GM12878 (cell line): ENCODE measurements at regions not wholly inside any gene's neighbourhood (a gene's known extent, or its start where the extent isn't known, plus 50 kb on each side); places are given as distances from the start of the nearest gene placed in this dataset.

Source experiments
- ATAC-seq: fragments of 200-7000 bp; cut with Tn5 transposase; 3 replicates; pipeline ENCODE4 v1.9.1; 2020; ENCODE audit warnings: mild to moderate bottlenecking, moderate library complexity
- BruUV-seq: library from RNA; stranded (reverse); fragments of 400-500 nt; replicated peaks from 2 replicates; lab custom pipeline; 2021; lab: Mats Ljungman, UMichigan
- CTCF ChIA-PET: fragments of 300-600 bp; sonication (Branson Sonifier 250); formaldehyde crosslinking; extraction: SDS; loops from one replicate; lab custom pipeline; 2021; ENCODE audit warnings: inconsistent platforms; lab: Yijun Ruan, JAX
- POLR2A ChIA-PET: fragments of 350-600 bp; formaldehyde crosslinking; extraction: SDS; loops from one replicate; lab custom pipeline; 2021; ENCODE audit warnings: inconsistent platforms; lab: Charles Lee
- RAD21 ChIA-PET: fragments of 300-600 bp; sonication (Branson Sonifier 250); formaldehyde crosslinking; loops from one replicate; lab custom pipeline; 2023; ENCODE audit warnings: antibody characterized with exemption; ENCODE audit not compliant: unreplicated experiment; lab: Charles Lee
- SMC1A ChIA-PET: fragments of 300-600 bp; sonication (Branson Sonifier 250); formaldehyde crosslinking; loops from one replicate; lab custom pipeline; 2023; ENCODE audit not compliant: unreplicated experiment, uncharacterized antibody; lab: Charles Lee
- DNase-seq: peaks from one replicate; pipeline ENCODE4 v3.0.0-alpha.2; 2011; ENCODE audit warnings: low read depth, low spot score
- FAIRE-seq: peaks from 3 replicates; lab custom pipeline; 2011; peaks lifted over from hg19 to GRCh38; lab: Jason Lieb, UNC
- H2AFZ ChIP-seq: 2 replicates; pipeline ENCODE4 v1.6.0; 2011; ENCODE audit warnings: low read depth, low read length, control low read depth; ENCODE audit not compliant: control insufficient read depth
- H3K27ac ChIP-seq: 2 replicates; pipeline ENCODE4 v1.5.1; 2011; ENCODE audit warnings: control low read depth; ENCODE audit not compliant: control insufficient read depth, insufficient read depth
- H3K27me3 ChIP-seq, 2 experiments: replicated peaks in 1 of 2; 2 replicates each; pipeline versions ENCODE4 v1.6.0 to v1.6.1; 2011; ENCODE audit warnings: low read length in 1 of 2; ENCODE audit not compliant: control insufficient read depth in 2 of 2, insufficient read depth in 2 of 2
- H3K36me3 ChIP-seq, 2 experiments: 2 replicates each; pipeline ENCODE4 v1.5.1; 2011; ENCODE audit warnings: low read length in 1 of 2; ENCODE audit not compliant: control insufficient read depth in 2 of 2, insufficient read depth in 2 of 2
- H3K4me1 ChIP-seq: 2 replicates; pipeline ENCODE4 v1.6.1; 2011; ENCODE audit warnings: mild to moderate bottlenecking, low read length, moderate library complexity, mixed read lengths; ENCODE audit not compliant: control insufficient read depth, insufficient read depth
- H3K4me2 ChIP-seq: 2 replicates; pipeline ENCODE4 v1.6.0; 2011; ENCODE audit warnings: control low read depth; ENCODE audit not compliant: control insufficient read depth, insufficient read depth
- H3K4me3 ChIP-seq: fragments of 200-600 bp; sonication (generic); 2 replicates; pipeline ENCODE4 v1.5.1; 2016
- H3K79me2 ChIP-seq: 2 replicates; pipeline ENCODE4 v1.6.0; 2011; ENCODE audit warnings: low read length; ENCODE audit not compliant: control insufficient read depth, insufficient read depth
- H3K9ac ChIP-seq: 2 replicates; pipeline ENCODE4 v1.8.0; 2011; ENCODE audit warnings: low read length, control low read depth, mixed read lengths; ENCODE audit not compliant: control insufficient read depth, insufficient read depth
- H3K9me3 ChIP-seq: replicated peaks from 3 replicates; pipeline ENCODE4 v1.5.1; 2011; ENCODE audit warnings: mild to moderate bottlenecking, low read length; ENCODE audit not compliant: control insufficient read depth, insufficient read depth
- H4K20me1 ChIP-seq: 2 replicates; pipeline ENCODE4 v1.6.0; 2011; ENCODE audit not compliant: control insufficient read depth, insufficient read depth
- CBFB ChIP-seq: IDR thresholded peaks from 2 replicates; pipeline ENCODE4 v1.6.1; 2016; ENCODE audit warnings: antibody characterized with exemption, low read depth
- EGR1 ChIP-seq, 2 experiments: IDR thresholded peaks; 1 replicate in 1 of 2; 2 replicates in 1 of 2; pipeline ENCODE4 v1.6.1; 2011 to 2012; ENCODE audit warnings: low read depth in 2 of 2, low read length in 2 of 2, borderline replicate concordance in 1 of 2, mild to moderate bottlenecking in 1 of 2, moderate library complexity in 1 of 2
- GABPA ChIP-seq: IDR thresholded peaks from 2 replicates; pipeline ENCODE4 v1.6.1; 2014; ENCODE audit warnings: antibody characterized with exemption, low read depth, mild to moderate bottlenecking, inconsistent platforms
- MEF2B ChIP-seq: fragments of 450-650 bp; IDR thresholded peaks from 2 replicates; pipeline ENCODE4 v1.6.1; 2018; ENCODE audit warnings: mild to moderate bottlenecking, moderate library complexity; ENCODE audit not compliant: partially characterized antibody, poor library complexity, severe bottlenecking
- TAF1 ChIP-seq: IDR thresholded peaks from 2 replicates; pipeline ENCODE4 v1.6.1; 2011; ENCODE audit warnings: mild to moderate bottlenecking, low read depth, low read length, borderline replicate concordance
- TCF7 ChIP-seq: IDR thresholded peaks from 2 replicates; pipeline ENCODE4 v1.6.1; 2014; ENCODE audit warnings: antibody characterized with exemption, borderline replicate concordance
- ZNF217 ChIP-seq: fragments of 450-650 bp; IDR thresholded peaks from 2 replicates; pipeline ENCODE4 v1.6.1; 2017; ENCODE audit warnings: antibody characterized with exemption, mild to moderate bottlenecking
- ZNF24 ChIP-seq: fragments of 450-650 bp; IDR thresholded peaks from 2 replicates; pipeline ENCODE4 v1.6.1; 2017; ENCODE audit warnings: antibody characterized with exemption, mild to moderate bottlenecking
- WGBS: methylation state at CpG from one replicate; pipeline ENCODE4 v1.1.6; 2016; ENCODE audit warnings: low lambda C conversion rate; ENCODE audit not compliant: insufficient replicate concordance, insufficient coverage; ENCODE audit errors: missing lambda C conversion rate; 5-methylcytosine and 5-hydroxymethylcytosine counted together
- in situ Hi-C: fragments of 300-500 bp; cut with MboI; formaldehyde crosslinking; loops from 9 replicates; pipeline ENCODE4 v1.14.3; 2018; ENCODE audit warnings: mixed read lengths
- intact Hi-C: fragments of 100-400 bp; cut with micrococcal nuclease; formaldehyde crosslinking; loops from one replicate; pipeline ENCODE4 v1.14.2; 2022; ENCODE audit not compliant: unreplicated experiment
- TF ChIP-seq, protein P1 (sequence below): IDR thresholded peaks from 2 replicates; pipeline ENCODE4 v1.6.1; 2012; ENCODE audit warnings: low read depth, low read length, improper control_type of control experiment
- TF ChIP-seq, protein P2 (sequence below): fragments of 450-650 bp; IDR thresholded peaks from 2 replicates; pipeline ENCODE4 v1.6.1; 2017; ENCODE audit warnings: mild to moderate bottlenecking, low read depth, inconsistent platforms; ENCODE audit not compliant: poor library complexity, severe bottlenecking
- TF ChIP-seq, protein P3 (sequence below): IDR thresholded peaks from 2 replicates; pipeline ENCODE4 v1.6.1; 2011; ENCODE audit warnings: low read depth, mild to moderate bottlenecking, low read length, moderate library complexity, borderline replicate concordance; ENCODE audit errors: extremely low read depth

DNA sequence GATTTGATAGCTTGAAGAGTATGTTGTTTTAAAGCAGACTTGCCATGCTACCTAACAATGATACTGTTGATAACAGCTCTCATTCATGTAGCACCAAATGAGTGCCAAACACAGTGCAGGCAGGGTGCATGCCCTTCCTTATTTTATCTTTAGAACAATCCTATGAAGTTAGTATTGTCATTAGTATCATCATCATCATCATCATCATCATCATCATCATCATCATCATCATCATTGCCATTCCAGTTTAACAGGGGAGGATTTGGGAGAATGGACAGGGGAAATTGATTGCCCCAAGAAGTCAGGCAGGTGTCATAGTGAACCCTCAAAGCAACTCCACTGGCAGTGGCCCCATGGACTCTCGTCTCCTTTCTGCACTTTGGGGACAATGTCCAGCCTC, 734.9 kb downstream of the VRK1 start (continued):
- TF ChIP-seq, protein P1, sequence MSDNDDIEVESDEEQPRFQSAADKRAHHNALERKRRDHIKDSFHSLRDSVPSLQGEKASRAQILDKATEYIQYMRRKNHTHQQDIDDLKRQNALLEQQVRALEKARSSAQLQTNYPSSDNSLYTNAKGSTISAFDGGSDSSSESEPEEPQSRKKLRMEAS: no peak
- TF ChIP-seq, protein P2, sequence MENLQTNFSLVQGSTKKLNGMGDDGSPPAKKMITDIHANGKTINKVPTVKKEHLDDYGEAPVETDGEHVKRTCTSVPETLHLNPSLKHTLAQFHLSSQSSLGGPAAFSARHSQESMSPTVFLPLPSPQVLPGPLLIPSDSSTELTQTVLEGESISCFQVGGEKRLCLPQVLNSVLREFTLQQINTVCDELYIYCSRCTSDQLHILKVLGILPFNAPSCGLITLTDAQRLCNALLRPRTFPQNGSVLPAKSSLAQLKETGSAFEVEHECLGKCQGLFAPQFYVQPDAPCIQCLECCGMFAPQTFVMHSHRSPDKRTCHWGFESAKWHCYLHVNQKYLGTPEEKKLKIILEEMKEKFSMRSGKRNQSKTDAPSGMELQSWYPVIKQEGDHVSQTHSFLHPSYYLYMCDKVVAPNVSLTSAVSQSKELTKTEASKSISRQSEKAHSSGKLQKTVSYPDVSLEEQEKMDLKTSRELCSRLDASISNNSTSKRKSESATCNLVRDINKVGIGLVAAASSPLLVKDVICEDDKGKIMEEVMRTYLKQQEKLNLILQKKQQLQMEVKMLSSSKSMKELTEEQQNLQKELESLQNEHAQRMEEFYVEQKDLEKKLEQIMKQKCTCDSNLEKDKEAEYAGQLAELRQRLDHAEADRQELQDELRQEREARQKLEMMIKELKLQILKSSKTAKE: no peak
- TF ChIP-seq, protein P3, sequence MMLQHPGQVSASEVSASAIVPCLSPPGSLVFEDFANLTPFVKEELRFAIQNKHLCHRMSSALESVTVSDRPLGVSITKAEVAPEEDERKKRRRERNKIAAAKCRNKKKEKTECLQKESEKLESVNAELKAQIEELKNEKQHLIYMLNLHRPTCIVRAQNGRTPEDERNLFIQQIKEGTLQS: no peak
- TF ChIP-seq ZNF24: no peak
- no peak for TF ChIP-seq ZNF217
- no peak for TF ChIP-seq TCF7
- no peak for TF ChIP-seq GABPA
- no peak for TF ChIP-seq TAF1
- TF ChIP-seq CBFB: no peak
- no peak for TF ChIP-seq MEF2B
- TF ChIP-seq, all 136 proteins: peak for 0

DNA sequence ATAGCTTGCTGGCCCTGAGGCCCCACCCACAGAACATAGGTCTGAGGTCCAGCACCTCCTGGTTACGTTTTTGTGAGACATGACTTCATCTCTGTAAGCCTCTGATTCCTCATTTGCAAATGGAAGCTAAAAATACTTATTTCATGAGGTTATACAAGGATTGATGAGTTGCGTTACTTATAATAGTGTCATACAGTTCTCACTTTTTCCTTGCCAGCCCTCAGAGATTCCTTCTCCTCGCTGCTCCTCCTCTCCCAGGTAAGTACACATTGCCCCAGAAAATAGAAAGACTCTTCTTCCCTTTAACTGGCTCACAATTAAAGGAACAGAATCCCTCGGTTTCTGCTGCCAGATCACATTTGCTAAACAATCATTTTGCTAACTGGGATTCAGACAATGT, 739.2 kb downstream of the VRK1 start:
- intact Hi-C loops: no loop called here
- ATAC-seq (no peak), DNase-seq (no peak), FAIRE-seq (no peak)
- Histone ChIP-seq H3K4me3 (no peak overlapping the region), H2AFZ (no peak overlapping the region), H3K9ac (no peak overlapping the region), H3K36me3 (no peaks in the 10 kb centered on the region), H3K4me2 (no peak overlapping the region), H3K4me1 (no peaks in the 10 kb centered on the region), H4K20me1 (no peaks in the 10 kb centered on the region), H3K27ac (no peak overlapping the region), H3K9me3 (no peaks in the 10 kb centered on the region), H3K79me2 (no peaks in the 10 kb centered on the region), H3K27me3 (no peaks in the 10 kb centered on the region)
- no TSS peak for BruUV-seq
- WGBS: 31% methylated on average over 4 of the region's 4 CpGs
- POLR2A ChIA-PET: no interaction called here
- CTCF ChIA-PET: no interaction called here
- RAD21 ChIA-PET: no interaction called here
- SMC1A ChIA-PET: interaction anchor here (1.2 kb wide), 1 partner anchor 13 kb away, joined by 3 read pairs; no protein-coding TSS in a partner anchor
- TF ChIP-seq EGR1 (IDR thresholded peaks at IDR 0.05; ENCODE audit: borderline replicate concordance in 1 of 2, low read depth in 2 of 2, low read length in 2 of 2): no peak
- in situ Hi-C loops: no loop called here
